ENCODE measurements at regions not wholly inside any gene's neighbourhood (a gene's known extent, or its start where the extent isn't known, plus 50 kb on each side); places are given as distances from the start of the nearest gene placed in this dataset.

DNA sequence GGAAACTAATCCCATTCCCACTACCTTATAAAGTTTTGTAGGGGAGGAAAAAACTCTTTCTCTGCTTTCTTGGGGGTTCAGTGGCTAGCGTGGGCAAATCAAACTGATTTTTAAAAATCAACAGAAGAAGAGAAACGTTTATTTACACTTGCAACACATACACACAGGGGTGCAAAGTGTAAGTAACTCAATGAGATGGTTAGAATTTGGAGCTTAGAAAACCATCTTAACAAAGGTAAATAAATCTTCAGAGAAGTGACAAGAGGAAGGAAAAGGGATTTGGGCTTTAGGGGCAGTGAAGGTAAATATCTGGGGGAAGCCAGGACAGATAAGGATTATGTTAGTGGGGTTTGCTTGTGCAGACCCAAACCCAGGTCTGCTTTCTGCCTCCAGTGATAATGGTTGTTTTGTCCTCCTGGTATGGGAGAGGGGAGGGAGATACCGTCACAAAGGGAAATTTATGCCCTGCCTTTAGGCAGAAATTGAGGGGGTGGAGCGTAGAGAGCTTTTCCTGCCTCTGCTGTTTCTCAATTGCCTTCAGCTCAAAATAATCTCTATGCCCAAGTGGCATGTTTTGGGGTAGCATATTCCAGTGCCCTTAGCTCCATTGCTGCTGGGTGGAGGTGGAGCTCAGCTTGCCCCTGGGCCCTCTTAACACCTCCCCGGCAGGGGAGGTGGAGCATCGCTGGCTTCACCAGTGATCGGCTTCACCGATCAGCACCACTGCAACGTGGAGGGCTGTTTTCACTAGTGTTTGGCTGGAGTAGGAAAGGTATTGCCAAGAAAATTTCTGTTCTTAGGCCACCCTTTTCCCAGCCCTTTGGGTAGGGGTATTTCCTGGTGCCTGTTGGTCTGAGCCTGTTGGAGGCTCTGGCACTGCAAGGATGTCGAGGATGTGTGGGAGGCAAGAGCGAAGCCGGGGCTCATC, 92.2 kb downstream of the TEX51 start:
- no peak for DNase-seq

DNA sequence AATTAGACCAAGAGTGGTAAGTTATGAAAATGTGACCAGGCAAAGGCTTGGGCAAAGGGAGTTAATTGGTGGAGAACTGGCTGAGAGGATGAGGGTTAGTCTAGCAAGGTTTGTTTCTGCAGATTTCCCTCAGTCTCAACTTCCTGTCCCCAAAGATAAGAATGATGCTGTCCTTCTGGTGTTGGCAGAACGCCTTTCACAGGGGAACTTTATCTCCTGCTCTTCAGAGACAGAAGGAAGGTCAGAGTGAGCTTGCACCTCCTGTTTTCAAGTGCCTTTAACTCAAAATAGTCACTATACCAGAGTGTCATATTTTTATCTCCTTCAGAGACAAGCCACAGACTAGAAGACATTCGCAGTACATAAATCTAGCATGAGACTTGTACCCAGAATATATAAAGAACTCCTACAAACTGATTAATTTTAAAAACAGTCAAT, 95.7 kb downstream of the TEX51 start:
- no peak for DNase-seq

GRCh38 chr2:126995621-126996377, 97.1 kb downstream of the TEX51 start:
- DNase-seq, result no peak

- DNase-seq, result no peak
These were observed 97.6 kb downstream of the TEX51 start for GRCh38 chr2:126996378-126996699.
